ENCODE measurements at regions not wholly inside any gene's neighbourhood (a gene's known extent, or its start where the extent isn't known, plus 50 kb on each side); places are given as distances from the start of the nearest gene placed in this dataset.

- TF ChIP-seq CTCF (IDR thresholded peaks at IDR 0.05; ENCODE audit: low read length) = no peak
- TF ChIP-seq EZH2 (IDR thresholded peaks at IDR 0.05; ENCODE audit: borderline replicate concordance, low read length) = no peak
These were observed 319.6 kb downstream of the FAM72C start for GRCh38 chr1:143652187-143652586.

Data from OCI-LY1 (cell line).